ENCODE measurements at regions not wholly inside any gene's neighbourhood (a gene's known extent, or its start where the extent isn't known, plus 50 kb on each side); places are given as distances from the start of the nearest gene placed in this dataset.

GRCh38 chr21:29233611-29234540, 64.8 kb upstream of the BACH1 start:
- H4K20me1 ChIP-seq (ENCODE audit: control insufficient read depth, insufficient read depth) = no peaks in the 10 kb centered on the region
- H2AFZ ChIP-seq (ENCODE audit: control insufficient read depth, low read depth, low read length) = peak overlapping the region; percentile 42; the same call in 1 of the 2 replicates
- H3K4me1 ChIP-seq (ENCODE audit: control insufficient read depth, insufficient read depth, low read length) = peaks cover 75% of the 10 kb centered on the region
- ATAC-seq (peak; percentile 67), DNase-seq (ENCODE audit: low read depth, low spot score) (peak; percentile 76), FAIRE-seq (no peak)
- H3K36me3 ChIP-seq (ENCODE audit: control insufficient read depth in 2 of 2, insufficient read depth in 2 of 2, low read length in 1 of 2) = no peaks in the 10 kb centered on the region
- ChIA-PET SMC1A (ENCODE audit: uncharacterized antibody, unreplicated experiment) (interaction anchor here (0.7 to 11.7 kb wide), 33 partner anchors 10 to 338 kb away, joined by 3 to 297 read pairs (median 4); partner anchors contain the start of genes BACH1 and MAP3K7CL), RAD21 (ENCODE audit: unreplicated experiment) (interaction anchor here (0.8 to 11.4 kb wide), 27 partner anchors 8 to 157 kb away, joined by 3 to 257 read pairs (median 5); partner anchors contain the start of genes BACH1 and MAP3K7CL), POLR2A (interaction anchor here (0.6 to 6.6 kb wide), 13 partner anchors 9 to 155 kb away, joined by 3 to 82 read pairs (median 5); partner anchors contain the start of gene BACH1), CTCF (interaction anchor here (0.6 to 10.6 kb wide), 22 partner anchors 8 to 238 kb away, joined by 3 to 157 read pairs (median 5); partner anchors contain the start of gene BACH1)
- H3K4me2 ChIP-seq (ENCODE audit: control insufficient read depth, insufficient read depth) = peak overlapping the region; percentile 79
- in situ Hi-C loops (cut with MboI) = no loop called here
- no peaks in the 10 kb centered on the region; the same call in 1 of the 2 replicates for H3K79me2 ChIP-seq (ENCODE audit: control insufficient read depth, insufficient read depth, low read length)
- WGBS (ENCODE audit: insufficient coverage, insufficient replicate concordance, low lambda C conversion rate, missing lambda C conversion rate) = 45% methylated on average over 11 of the region's 11 CpGs
- H3K9me3 ChIP-seq (replicated peaks; ENCODE audit: control insufficient read depth, insufficient read depth, low read length) = no peaks in the 10 kb centered on the region; the same call in 2 of the 3 replicates
- H3K9ac ChIP-seq (ENCODE audit: control insufficient read depth, insufficient read depth, low read length) = peak overlapping the region; percentile 58
- intact Hi-C loops (cut with micrococcal nuclease; ENCODE audit: unreplicated experiment) = loop anchor here (1.0 to 5.0 kb wide), 5 partner anchors 38 to 157 kb away; no protein-coding TSS in a partner anchor
- no peaks in the 10 kb centered on the region for H3K27me3 ChIP-seq (replicated peaks in 1 of 2; ENCODE audit: control insufficient read depth in 2 of 2, insufficient read depth in 2 of 2, low read length in 1 of 2)
- 0 out of 2 replicates have a peak overlapping the region, but pooled peaks have one; percentile 2 for H3K4me3 ChIP-seq
- H3K27ac ChIP-seq (ENCODE audit: control insufficient read depth, insufficient read depth) = peak overlapping the region; percentile 87
- BruUV-seq (replicated peaks) = TSS peak; percentile 68
- TF ChIP-seq ATF7 (IDR thresholded peaks at IDR 0.05; ENCODE audit: low read depth) (peak; percentile 98), HDGF (IDR thresholded peaks at IDR 0.05) (no peak), MEF2B (IDR thresholded peaks at IDR 0.05; ENCODE audit: partially characterized antibody, poor library complexity, severe bottlenecking) (peak; percentile 67), CEBPB (IDR thresholded peaks at IDR 0.05; ENCODE audit: borderline replicate concordance in 1 of 2, low read depth in 2 of 2, low read length in 2 of 2) (peak in 1 of 2 experiments; percentile 87; a peak in 3 of 4 replicates), SMARCA5 (IDR thresholded peaks at IDR 0.05) (0 out of 2 replicates have a peak, but pooled peaks have one; percentile 40), ESRRA (IDR thresholded peaks at IDR 0.05; ENCODE audit: low read length) (no peak), CREM (IDR thresholded peaks at IDR 0.05; ENCODE audit: low read depth) (peak; percentile 81), E2F8 (IDR thresholded peaks at IDR 0.05; ENCODE audit: low read depth, partially characterized antibody) (no peak), HDAC6 (IDR thresholded peaks at IDR 0.05; ENCODE audit: unreplicated experiment) (no peak), POU2F2 (IDR thresholded peaks at IDR 0.05; ENCODE audit: borderline replicate concordance, low read depth, low read length) (no peak), NR2F1 (conservative IDR thresholded peaks at IDR 0.05) (0 out of 2 replicates have a peak, but pooled peaks have one; percentile 33), CBFB (IDR thresholded peaks at IDR 0.05; ENCODE audit: low read depth) (no peak)
- TF ChIP-seq, protein P1, sequence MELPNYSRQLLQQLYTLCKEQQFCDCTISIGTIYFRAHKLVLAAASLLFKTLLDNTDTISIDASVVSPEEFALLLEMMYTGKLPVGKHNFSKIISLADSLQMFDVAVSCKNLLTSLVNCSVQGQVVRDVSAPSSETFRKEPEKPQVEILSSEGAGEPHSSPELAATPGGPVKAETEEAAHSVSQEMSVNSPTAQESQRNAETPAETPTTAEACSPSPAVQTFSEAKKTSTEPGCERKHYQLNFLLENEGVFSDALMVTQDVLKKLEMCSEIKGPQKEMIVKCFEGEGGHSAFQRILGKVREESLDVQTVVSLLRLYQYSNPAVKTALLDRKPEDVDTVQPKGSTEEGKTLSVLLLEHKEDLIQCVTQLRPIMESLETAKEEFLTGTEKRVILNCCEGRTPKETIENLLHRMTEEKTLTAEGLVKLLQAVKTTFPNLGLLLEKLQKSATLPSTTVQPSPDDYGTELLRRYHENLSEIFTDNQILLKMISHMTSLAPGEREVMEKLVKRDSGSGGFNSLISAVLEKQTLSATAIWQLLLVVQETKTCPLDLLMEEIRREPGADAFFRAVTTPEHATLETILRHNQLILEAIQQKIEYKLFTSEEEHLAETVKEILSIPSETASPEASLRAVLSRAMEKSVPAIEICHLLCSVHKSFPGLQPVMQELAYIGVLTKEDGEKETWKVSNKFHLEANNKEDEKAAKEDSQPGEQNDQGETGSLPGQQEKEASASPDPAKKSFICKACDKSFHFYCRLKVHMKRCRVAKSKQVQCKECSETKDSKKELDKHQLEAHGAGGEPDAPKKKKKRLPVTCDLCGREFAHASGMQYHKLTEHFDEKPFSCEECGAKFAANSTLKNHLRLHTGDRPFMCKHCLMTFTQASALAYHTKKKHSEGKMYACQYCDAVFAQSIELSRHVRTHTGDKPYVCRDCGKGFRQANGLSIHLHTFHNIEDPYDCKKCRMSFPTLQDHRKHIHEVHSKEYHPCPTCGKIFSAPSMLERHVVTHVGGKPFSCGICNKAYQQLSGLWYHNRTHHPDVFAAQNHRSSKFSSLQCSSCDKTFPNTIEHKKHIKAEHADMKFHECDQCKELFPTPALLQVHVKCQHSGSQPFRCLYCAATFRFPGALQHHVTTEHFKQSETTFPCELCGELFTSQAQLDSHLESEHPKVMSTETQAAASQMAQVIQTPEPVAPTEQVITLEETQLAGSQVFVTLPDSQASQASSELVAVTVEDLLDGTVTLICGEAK (IDR thresholded peaks at IDR 0.05; ENCODE audit: borderline replicate concordance) = no peak
- TF ChIP-seq, protein P2, sequence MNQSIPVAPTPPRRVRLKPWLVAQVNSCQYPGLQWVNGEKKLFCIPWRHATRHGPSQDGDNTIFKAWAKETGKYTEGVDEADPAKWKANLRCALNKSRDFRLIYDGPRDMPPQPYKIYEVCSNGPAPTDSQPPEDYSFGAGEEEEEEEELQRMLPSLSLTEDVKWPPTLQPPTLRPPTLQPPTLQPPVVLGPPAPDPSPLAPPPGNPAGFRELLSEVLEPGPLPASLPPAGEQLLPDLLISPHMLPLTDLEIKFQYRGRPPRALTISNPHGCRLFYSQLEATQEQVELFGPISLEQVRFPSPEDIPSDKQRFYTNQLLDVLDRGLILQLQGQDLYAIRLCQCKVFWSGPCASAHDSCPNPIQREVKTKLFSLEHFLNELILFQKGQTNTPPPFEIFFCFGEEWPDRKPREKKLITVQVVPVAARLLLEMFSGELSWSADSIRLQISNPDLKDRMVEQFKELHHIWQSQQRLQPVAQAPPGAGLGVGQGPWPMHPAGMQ (IDR thresholded peaks at IDR 0.05; ENCODE audit: borderline replicate concordance) = no peak

All from GM12878 (cell line).